ENCODE measurements at regions not wholly inside any gene's neighbourhood (a gene's known extent, or its start where the extent isn't known, plus 50 kb on each side); places are given as distances from the start of the nearest gene placed in this dataset.

DNA sequence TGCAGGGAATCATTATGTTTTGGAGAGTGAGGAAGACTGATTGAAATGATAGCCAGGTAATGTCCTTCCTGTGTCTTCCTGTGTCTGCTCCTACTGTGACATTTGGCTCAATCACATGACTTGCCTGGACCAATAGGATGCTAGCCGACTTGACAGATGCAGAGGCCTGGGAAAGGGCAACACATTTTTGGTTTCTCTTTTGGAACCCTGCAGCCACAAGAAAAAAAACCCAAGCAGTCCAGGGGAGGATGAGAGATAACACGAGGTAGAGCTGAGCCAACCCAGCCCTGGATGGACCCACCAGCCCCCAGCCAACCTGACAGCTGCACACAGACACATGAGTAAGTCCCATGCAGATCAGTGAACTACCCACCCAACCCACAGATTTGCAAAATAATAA lies 256.1 kb upstream of the SMARCA2 start:
- peak; percentile 98 for DNase-seq (ENCODE audit: low read depth)
- peak overlapping the region; percentile 60 for H3K4me3 ChIP-seq (ENCODE audit: low read depth, low read length)
- TF ChIP-seq, protein P1, sequence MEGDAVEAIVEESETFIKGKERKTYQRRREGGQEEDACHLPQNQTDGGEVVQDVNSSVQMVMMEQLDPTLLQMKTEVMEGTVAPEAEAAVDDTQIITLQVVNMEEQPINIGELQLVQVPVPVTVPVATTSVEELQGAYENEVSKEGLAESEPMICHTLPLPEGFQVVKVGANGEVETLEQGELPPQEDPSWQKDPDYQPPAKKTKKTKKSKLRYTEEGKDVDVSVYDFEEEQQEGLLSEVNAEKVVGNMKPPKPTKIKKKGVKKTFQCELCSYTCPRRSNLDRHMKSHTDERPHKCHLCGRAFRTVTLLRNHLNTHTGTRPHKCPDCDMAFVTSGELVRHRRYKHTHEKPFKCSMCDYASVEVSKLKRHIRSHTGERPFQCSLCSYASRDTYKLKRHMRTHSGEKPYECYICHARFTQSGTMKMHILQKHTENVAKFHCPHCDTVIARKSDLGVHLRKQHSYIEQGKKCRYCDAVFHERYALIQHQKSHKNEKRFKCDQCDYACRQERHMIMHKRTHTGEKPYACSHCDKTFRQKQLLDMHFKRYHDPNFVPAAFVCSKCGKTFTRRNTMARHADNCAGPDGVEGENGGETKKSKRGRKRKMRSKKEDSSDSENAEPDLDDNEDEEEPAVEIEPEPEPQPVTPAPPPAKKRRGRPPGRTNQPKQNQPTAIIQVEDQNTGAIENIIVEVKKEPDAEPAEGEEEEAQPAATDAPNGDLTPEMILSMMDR (IDR thresholded peaks at IDR 0.05; ENCODE audit: insufficient read depth, low read depth, low read length, missing control alignments), result no peak

DNA sequence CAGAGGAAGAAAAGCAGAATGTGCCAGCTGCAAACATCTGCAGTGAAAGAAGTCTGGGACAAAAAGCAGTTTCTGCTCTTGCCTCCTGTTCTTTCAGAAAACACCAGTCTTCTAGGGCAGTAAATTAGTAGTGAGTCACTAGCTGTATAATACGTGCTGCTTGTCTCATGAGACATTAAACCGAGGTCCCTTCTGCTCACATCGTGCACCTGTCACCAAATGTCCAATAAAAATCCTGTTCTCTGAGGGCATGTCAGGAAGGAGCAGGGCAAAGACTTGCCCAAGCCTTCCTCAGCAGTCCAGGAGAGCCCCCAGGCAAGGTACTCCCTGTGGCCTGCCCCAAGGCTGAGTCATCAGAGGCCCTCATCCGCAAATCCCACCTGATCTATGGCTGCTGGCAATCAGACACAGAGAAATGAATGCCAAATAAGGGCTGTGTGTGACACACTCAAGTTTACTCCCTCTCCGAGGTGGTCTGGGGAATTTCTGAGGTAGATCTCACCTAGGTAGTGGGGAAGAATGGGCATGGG lies 255.3 kb upstream of the SMARCA2 start:
- peak; percentile 67 for DNase-seq (ENCODE audit: low read depth)
- TF ChIP-seq, protein P1 (IDR thresholded peaks at IDR 0.05; ENCODE audit: insufficient read depth, low read depth, low read length, missing control alignments), result no peak
- peak overlapping the region; percentile 60 for H3K4me3 ChIP-seq (ENCODE audit: low read depth, low read length)

DNA sequence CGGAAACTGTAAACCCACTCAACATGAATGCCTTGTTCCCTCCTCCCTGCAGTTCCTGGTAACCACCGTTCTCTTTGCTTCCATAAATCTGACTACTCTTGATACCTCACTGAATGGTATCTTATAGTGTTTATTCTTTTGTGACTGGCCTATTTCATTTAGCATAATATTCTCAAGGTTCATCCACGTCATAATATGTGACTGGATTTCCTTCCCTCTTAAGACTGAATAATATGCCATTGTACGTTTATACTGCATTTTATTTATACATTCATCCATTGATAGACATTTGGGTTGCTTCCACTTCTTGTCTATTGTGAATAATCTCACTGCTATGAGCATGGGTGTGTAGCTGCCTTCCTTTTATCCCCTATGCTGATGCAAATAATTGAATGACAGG lies 253.3 kb upstream of the SMARCA2 start:
- TF ChIP-seq, protein P1 (IDR thresholded peaks at IDR 0.05; ENCODE audit: insufficient read depth, low read depth, low read length, missing control alignments), result no peak
- no peak for DNase-seq (ENCODE audit: low read depth)

DNA sequence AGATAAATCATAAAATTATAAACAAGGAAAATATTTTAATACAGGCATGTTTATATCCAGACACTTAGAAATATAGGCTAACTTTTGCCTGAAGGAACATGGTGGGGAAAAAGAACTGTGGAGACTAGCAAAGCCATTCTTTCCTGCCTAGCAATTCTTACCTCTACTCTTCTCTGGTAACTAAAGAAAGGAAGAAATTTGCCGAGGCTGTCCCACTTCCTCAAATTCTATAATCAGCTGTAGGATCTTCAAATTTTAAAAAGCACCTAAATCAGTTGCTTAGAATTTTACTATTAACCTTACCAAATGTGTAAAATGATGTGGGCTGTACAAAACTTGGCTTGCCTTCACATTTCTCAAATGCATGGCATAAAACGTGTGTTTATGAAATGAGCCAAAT lies 249.1 kb upstream of the SMARCA2 start:
- no peak overlapping the region for H3K4me3 ChIP-seq (ENCODE audit: low read depth, low read length)
- no peak for DNase-seq (ENCODE audit: low read depth)
- TF ChIP-seq, protein P1 (IDR thresholded peaks at IDR 0.05; ENCODE audit: insufficient read depth, low read depth, low read length, missing control alignments), result no peak

More for the DNA sequence above, 253.3 kb upstream of the SMARCA2 start:
- no peak overlapping the region for H3K4me3 ChIP-seq (ENCODE audit: low read depth, low read length)

DNA sequence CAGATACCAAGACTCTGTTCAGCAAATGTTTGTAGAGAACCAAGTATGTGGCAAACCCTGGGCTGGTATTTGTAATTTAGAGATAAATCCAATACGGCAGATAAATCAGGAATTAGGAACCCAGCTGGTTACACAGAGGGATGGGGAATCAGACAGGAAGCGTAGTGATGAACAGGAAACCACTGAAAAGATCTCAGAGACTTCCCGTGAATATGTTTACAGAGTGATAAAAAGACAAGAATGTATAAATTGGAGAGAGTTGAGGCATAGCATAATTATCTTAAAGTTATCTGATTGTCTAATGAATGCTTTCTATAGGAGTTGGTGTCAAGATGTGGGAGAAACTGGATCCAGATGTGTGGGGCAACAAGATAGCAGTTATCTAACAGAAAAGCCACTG lies 246.6 kb upstream of the SMARCA2 start:
- no peak for DNase-seq (ENCODE audit: low read depth)
- TF ChIP-seq, protein P1 (IDR thresholded peaks at IDR 0.05; ENCODE audit: insufficient read depth, low read depth, low read length, missing control alignments), result no peak
- H3K4me3 ChIP-seq (ENCODE audit: low read depth, low read length), result no peak overlapping the region

DNA sequence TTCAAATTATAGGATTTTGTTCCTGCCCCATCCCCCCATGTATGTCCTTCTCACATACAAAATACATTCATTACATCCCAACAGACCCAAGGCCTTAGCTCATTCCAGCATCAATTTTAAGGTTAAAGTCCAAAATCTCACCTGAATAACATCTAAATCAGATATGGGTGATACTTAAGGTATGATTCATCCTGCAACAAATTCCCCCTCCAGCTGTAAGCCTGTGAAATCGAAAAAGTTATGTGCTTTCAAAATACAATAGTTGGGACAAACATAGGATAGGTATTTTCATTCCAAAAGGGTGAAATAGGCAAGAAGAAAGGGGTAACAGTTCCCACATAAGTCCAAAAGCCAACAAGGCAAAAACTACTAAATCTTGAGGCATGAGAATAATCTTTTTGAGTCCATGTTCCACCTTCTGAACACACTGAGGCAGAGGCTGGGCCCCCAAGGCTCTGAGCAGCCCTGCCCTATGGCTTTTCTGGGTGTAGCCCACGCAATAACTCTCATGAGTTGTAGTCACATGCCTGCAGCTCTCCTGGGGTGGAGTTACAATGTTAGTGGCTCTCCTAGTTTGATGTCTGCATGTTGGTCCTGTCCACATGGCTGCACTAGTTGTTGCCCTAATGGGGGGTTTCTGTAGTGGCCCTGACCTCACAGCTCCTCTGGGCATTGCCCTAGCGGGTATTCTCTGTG lies 243.9 kb upstream of the SMARCA2 start:
- no peak for DNase-seq (ENCODE audit: low read depth)
- TF ChIP-seq, protein P1 (IDR thresholded peaks at IDR 0.05; ENCODE audit: insufficient read depth, low read depth, low read length, missing control alignments), result no peak
- H3K4me3 ChIP-seq (ENCODE audit: low read depth, low read length), result no peak overlapping the region

DNA sequence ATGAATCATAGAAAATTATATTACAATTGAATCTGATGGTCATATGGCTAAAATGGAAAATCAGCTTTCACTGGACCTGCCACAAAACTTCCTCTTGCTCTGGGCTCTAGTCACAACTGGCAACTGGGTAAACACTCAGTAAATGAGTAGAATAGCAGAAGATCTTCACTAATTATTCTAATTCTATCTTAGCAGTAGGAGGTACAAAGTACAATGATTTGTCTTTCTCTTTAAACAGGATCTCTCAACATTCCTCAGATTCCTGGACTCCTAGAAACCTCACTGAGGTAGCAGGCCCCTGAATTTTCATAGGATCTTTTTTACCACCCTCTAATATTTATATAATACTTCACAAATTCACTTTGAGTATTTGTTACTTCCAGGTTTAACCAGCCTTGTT lies 239.9 kb upstream of the SMARCA2 start:
- TF ChIP-seq, protein P1 (IDR thresholded peaks at IDR 0.05; ENCODE audit: insufficient read depth, low read depth, low read length, missing control alignments), result no peak
- no peak overlapping the region for H3K4me3 ChIP-seq (ENCODE audit: low read depth, low read length)
- no peak for DNase-seq (ENCODE audit: low read depth)
